ENCODE measurements at regions not wholly inside any gene's neighbourhood (a gene's known extent, or its start where the extent isn't known, plus 50 kb on each side); places are given as distances from the start of the nearest gene placed in this dataset.

DNA sequence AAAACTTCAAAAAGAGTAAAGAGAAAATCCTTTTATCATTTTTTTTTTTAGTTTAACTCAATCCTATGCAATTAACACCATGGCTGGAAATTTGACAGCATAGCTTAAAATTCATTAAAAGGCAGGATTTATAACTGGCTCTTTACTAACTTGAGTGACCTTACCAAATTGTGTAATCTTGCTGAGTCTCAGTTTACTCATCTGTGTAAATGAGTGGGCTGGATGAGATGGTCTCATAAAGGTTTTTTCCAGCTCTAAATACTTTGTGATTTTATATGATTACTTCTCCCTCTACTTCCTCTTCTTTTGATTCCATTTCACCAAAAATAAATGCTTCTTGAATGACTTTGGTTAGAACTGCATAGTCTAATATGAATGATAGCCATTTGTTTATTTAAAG, 234.9 kb upstream of the SATB1 start:
- H3K79me2 ChIP-seq (ENCODE audit: control insufficient read depth, insufficient read depth, low read length) = no peaks in the 10 kb centered on the region
- no peaks in the 10 kb centered on the region for H3K27me3 ChIP-seq (ENCODE audit: control insufficient read depth, extremely low read depth, insufficient read depth, low read length)
- peaks cover 4% of the 10 kb centered on the region for H3K4me1 ChIP-seq (ENCODE audit: control insufficient read depth, extremely low read depth, insufficient read depth, low read length)
- no peak overlapping the region for H3K27ac ChIP-seq (ENCODE audit: control insufficient read depth, insufficient read depth, low read length)
- no peaks in the 10 kb centered on the region for H4K20me1 ChIP-seq (ENCODE audit: control insufficient read depth, extremely low read depth, insufficient read depth, low read length)
- TF ChIP-seq EZH2 (IDR thresholded peaks at IDR 0.05; ENCODE audit: low read length) = no peak
- TF ChIP-seq, protein P1, sequence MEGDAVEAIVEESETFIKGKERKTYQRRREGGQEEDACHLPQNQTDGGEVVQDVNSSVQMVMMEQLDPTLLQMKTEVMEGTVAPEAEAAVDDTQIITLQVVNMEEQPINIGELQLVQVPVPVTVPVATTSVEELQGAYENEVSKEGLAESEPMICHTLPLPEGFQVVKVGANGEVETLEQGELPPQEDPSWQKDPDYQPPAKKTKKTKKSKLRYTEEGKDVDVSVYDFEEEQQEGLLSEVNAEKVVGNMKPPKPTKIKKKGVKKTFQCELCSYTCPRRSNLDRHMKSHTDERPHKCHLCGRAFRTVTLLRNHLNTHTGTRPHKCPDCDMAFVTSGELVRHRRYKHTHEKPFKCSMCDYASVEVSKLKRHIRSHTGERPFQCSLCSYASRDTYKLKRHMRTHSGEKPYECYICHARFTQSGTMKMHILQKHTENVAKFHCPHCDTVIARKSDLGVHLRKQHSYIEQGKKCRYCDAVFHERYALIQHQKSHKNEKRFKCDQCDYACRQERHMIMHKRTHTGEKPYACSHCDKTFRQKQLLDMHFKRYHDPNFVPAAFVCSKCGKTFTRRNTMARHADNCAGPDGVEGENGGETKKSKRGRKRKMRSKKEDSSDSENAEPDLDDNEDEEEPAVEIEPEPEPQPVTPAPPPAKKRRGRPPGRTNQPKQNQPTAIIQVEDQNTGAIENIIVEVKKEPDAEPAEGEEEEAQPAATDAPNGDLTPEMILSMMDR (optimal IDR thresholded peaks at IDR 0.05 in 1 of 3, IDR thresholded peaks at IDR 0.05 in 1 of 3, conservative IDR thresholded peaks at IDR 0.05 in 1 of 3; ENCODE audit: extremely low read depth in 1 of 3, insufficient read depth in 2 of 3, low read length in 3 of 3) = no peak
- H2AFZ ChIP-seq (ENCODE audit: control insufficient read depth, low read length) = no peak overlapping the region
- DNase-seq (ENCODE audit: low read depth, low spot score) (no peak), FAIRE-seq (no peak)
- H3K36me3 ChIP-seq (ENCODE audit: control insufficient read depth in 2 of 2, extremely low read depth in 1 of 2, insufficient read depth in 2 of 2, low read length in 2 of 2) = no peaks in the 10 kb centered on the region
- no peak overlapping the region for H3K4me2 ChIP-seq (ENCODE audit: control insufficient read depth, extremely low read depth, insufficient read depth, low read depth, low read length)
- H3K9me3 ChIP-seq (ENCODE audit: control insufficient read depth, low read depth, low read length) = no peaks in the 10 kb centered on the region
- no peaks in the 10 kb centered on the region for H3K9me1 ChIP-seq (ENCODE audit: control insufficient read depth, extremely low read depth, insufficient read depth, low read length)
- no peak overlapping the region for H3K4me3 ChIP-seq (ENCODE audit: control insufficient read depth in 2 of 3, extremely low read depth in 1 of 3, insufficient read depth in 2 of 3, low read depth in 1 of 3, low read length in 3 of 3)
- dilution Hi-C loops (cut with MboI; ENCODE audit: extremely low pct_ligation_motif_present, low sequenced_read_pairs) = no loop called here
- H3K9ac ChIP-seq (ENCODE audit: control insufficient read depth, extremely low read depth, insufficient read depth, low read length) = no peak overlapping the region

DNA sequence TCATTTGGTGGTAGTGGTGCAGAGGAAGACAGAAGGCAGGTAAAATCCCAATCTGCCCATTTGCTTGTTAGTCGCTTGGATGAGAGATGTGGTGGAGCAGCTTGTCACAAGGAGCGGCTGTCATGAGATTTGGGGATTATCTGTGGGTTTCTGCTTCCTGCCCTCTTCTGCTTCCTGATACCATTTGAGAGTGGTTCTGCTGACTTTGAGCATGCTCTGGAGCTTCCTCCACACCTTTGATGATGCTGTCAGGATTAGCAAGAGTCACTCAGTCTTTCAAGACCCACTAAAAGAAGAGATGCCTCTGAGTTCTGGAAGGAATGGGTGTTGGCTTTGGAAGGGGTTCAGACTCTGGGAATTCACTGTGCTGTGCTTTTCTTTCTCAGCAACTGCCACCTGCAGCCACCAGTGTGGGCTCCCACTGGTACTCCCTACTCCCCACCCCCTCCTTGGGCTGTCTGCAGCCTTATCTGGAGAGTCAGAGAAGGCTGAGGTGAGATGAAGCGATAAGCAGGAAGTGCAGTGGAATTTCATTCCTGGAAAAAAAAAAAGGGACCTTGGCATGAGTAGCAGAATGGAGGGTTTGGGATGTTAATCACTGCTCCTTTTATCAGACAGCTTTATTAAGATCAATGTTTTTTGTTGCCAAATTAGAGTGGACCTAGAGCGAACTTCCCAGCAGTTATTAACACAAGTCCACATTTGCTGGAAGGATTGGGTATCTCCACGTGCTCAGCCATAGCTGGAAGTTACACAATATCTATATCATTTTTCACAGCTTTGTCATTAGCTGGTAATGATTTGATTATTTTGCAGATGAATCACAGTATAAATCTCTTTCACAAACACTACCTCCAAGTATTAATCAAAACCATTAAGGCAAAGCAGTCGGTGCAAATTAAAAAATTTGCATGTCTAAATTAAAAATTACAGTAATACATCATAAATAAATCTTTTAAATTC, 233.0 kb upstream of the SATB1 start:
- Histone ChIP-seq H2AFZ (ENCODE audit: control insufficient read depth, low read length) (peak overlapping the region; percentile 70), H3K4me3 (ENCODE audit: control insufficient read depth in 2 of 3, extremely low read depth in 1 of 3, insufficient read depth in 2 of 3, low read depth in 1 of 3, low read length in 3 of 3) (no peak overlapping the region), H3K36me3 (ENCODE audit: control insufficient read depth in 2 of 2, extremely low read depth in 1 of 2, insufficient read depth in 2 of 2, low read length in 2 of 2) (no peaks in the 10 kb centered on the region), H3K4me2 (ENCODE audit: control insufficient read depth, extremely low read depth, insufficient read depth, low read depth, low read length) (no peak overlapping the region), H3K4me1 (ENCODE audit: control insufficient read depth, extremely low read depth, insufficient read depth, low read length) (peaks cover 4% of the 10 kb centered on the region), H3K79me2 (ENCODE audit: control insufficient read depth, insufficient read depth, low read length) (no peaks in the 10 kb centered on the region), H3K9ac (ENCODE audit: control insufficient read depth, extremely low read depth, insufficient read depth, low read length) (no peak overlapping the region), H3K27ac (ENCODE audit: control insufficient read depth, insufficient read depth, low read length) (no peak overlapping the region), H3K9me1 (ENCODE audit: control insufficient read depth, extremely low read depth, insufficient read depth, low read length) (no peaks in the 10 kb centered on the region), H3K27me3 (ENCODE audit: control insufficient read depth, extremely low read depth, insufficient read depth, low read length) (no peaks in the 10 kb centered on the region), H4K20me1 (ENCODE audit: control insufficient read depth, extremely low read depth, insufficient read depth, low read length) (no peaks in the 10 kb centered on the region), H3K9me3 (ENCODE audit: control insufficient read depth, low read depth, low read length) (no peaks in the 10 kb centered on the region)
- TF ChIP-seq, protein P1 (optimal IDR thresholded peaks at IDR 0.05 in 1 of 3, IDR thresholded peaks at IDR 0.05 in 1 of 3, conservative IDR thresholded peaks at IDR 0.05 in 1 of 3; ENCODE audit: extremely low read depth in 1 of 3, insufficient read depth in 2 of 3, low read length in 3 of 3) = no peak
- TF ChIP-seq EZH2 (IDR thresholded peaks at IDR 0.05; ENCODE audit: low read length) = no peak
- DNase-seq (ENCODE audit: low read depth, low spot score) = no peak
- FAIRE-seq = no peak
- dilution Hi-C loops (cut with MboI; ENCODE audit: extremely low pct_ligation_motif_present, low sequenced_read_pairs) = no loop called here

Measured in keratinocyte (primary cell).